HG03108 (cell line): ENCODE measurements at regions not wholly inside any gene's neighbourhood (a gene's known extent, or its start where the extent isn't known, plus 50 kb on each side); places are given as distances from the start of the nearest gene placed in this dataset.

Source experiments
- ATAC-seq: cut with Tn5 transposase; IDR thresholded peaks from one replicate; pipeline ENCODE4 v1.9.1; 2021; ENCODE audit warnings: moderate library complexity; ENCODE audit not compliant: unreplicated experiment

DNA sequence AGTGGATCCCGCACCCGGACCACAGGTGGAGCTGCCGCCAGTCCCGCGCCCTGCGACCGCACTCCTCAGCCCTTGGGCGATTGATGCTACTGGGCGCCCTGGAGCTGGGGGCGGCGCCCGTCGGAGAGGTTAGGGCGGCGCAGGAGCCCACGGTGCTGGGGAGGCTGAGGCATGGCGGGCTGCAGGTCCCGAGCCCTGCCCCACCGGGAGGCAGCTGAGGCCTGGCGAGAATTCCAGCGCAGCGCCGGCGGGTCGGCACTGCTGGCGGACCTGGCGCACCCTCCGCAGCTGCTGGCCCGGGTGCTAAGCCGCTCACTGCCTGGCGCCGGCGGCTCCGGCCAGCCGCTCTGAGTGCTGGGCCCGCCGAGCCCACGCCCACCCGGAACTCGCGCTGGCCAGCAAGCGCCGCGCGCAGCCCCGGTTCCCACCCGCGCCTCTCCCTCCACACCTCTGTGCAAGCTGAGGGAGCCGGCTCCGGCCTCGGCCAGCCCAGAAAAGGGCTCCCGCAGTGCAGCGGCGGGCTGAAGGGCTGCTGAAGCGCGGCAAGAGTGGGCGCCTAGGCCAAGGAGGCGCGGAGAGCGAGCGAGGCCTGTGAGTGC lies 1256.5 kb downstream of the STIM2 start:
- ATAC-seq = no peak

DNA sequence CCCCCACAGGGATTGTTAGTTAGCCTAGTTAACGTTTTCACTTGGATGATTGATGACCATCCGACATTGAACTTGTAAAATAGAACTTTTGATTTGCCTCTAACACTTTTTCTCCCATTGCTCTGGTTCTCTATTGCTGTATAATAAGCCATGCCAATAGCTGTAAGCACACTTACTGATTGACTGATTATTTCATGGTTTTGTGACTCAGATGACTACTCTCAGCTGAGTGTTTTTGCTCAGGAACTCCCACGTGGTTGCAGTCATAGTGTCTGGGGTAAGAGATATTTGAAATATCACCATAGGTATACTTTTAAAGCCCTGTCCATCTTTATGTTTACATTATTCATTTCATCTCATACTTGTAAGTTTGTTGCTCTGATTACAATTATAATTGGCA lies 1285.5 kb downstream of the STIM2 start:
- ATAC-seq = no peak

DNA sequence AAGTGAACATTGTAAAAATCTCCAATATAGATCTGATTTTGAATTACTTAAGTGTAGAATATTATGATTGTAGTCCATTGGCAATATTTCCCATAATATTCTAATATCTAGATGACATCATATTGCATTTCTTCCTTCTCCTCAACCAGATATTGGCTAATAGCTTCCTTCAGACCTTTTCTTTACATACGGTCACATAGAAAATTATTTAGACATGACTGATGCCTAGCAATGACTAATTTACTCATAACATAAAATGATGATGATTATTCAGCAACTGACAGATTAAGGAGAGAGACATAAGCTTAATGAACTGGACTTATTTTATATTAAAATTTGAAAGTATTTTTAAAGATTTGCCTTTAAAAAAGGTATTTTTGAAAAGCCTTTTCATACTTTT lies 1287.6 kb downstream of the STIM2 start:
- no peak for ATAC-seq

DNA sequence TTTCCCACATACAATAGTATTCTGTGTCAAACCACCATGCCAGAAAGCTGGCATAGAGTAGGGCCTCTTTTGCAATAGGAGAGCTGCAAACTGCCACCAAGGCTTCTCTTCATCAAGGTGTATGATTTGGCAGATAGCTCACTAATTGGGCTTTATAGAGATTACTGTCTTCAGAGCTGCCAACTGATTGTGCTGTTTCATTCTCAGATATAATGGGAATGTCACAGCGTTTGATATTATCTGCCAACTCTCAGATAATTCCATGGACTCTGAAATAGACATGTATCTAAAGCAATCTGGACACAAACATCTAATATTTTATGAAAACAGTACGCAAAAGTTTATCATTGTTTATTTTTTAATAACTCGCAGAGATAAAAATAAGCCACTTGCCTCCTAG lies 1289.1 kb downstream of the STIM2 start:
- ATAC-seq = no peak

DNA sequence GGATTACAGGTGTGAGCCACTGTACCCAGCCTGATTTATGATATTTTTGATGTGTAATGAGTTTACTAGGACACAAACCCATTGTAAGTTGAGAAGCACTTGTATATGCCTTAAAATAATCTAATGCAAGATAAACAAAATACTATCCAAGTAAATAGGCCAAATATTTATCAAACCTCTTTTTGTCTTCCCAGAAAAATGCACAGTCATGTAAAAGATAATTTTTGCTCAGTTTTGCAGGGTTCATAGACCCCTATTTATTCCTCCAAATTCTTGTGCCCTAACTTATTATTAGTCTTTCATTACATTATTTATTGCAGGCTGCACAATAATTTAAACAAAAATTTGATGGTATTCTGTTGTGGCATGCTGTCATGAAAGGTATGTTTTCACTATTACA lies 1290.7 kb downstream of the STIM2 start:
- ATAC-seq = no peak

DNA sequence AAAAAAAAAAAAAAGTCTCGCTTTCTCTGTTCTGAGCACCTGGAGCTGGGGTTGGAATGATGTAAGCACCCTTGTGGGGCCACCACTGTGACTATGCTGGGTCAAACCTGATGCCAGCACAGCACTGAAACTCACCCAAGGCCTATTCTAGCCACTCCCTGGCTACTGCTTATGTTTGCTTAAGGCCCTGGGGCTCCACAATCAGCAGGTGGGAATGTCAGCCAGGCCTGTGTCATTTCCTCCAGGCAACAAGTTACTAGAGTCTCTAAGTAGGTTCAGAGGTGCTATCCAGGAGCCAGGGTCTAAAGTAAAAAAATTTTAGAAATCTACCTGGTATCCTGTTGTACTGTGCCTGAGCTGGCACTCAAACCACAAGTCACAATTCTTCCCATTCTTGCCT lies 1306.8 kb downstream of the STIM2 start:
- no peak for ATAC-seq

DNA sequence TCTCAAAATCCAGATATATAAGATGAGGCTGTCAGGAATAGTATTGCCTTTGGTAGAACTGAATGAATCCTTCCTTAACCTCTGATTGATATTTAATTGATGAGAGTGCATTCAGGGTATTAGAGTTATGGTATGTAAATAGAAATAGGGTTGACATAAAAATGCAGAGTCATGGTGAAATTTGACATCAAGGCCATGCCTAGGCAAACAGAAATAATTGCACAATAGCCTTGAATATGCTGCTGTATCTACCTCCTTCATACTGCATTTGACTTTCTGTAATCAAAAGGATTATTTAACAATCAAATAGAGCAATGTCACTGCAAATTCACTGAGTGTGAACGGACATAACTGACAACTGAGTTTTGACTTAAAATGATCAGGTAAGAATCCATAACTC lies 1316.3 kb downstream of the STIM2 start:
- ATAC-seq = no peak

DNA sequence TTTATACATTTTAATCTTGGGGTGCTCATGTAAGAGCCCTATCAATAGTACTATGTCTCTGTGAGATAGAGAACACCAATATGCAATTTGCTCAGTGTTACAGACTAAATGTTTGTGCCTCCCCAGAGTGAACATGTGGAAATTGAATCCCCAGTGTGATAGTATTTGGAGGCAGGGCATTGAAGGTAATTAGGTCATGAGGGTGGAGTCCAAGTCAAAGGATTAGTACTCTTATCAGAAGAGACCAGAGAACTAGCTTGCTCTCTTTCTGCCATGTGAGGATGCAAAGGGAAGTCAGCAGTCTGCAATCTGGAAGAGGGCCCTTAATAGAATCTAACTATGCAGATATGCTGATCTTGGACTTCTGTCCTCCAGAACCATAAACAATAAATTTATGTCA lies 1317.0 kb downstream of the STIM2 start:
- ATAC-seq = no peak

DNA sequence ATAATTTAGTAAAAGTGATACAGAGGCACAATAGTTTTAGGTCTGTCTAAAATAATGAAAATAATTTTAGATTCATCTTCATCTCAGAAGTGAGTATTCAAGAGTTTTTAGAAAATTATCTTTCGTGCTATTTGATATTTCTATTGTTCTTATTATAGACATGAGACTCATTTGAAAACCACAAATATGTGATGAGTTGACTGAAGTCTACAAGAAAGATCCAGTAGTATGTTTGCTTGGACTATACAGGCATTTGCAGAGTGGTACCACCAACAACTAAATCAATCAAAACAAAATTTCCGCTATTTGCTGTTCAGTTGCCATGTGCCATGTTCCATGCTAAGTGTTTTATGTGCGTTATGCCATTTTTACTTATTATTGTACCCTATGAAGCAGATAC lies 1318.5 kb downstream of the STIM2 start:
- no peak for ATAC-seq

DNA sequence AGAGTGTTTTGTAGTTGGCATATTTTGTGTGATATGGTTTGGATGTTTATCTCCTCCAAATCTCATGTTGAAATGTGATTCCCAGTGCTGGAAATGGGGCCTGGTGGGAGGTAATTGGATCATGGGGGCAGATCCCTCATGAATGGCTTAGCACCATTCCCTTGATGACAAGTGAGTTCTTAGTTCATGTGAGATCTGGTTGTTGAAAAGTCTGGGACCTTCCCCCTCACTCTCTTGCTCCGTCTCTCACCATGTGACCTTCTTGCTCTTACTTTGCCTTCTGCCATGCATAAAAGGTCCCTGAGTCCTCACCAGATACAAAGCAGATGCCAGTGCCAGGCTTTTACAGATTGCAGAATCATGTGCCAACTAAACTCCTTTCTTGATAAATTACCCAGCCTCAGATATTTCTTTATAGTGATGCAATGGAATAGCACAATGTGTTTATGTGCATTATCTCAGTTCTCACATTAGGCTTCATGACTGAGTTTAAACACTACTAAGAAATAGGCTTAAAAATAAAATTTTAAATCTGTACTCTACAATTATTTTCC lies 1348.8 kb downstream of the STIM2 start:
- no peak for ATAC-seq

DNA sequence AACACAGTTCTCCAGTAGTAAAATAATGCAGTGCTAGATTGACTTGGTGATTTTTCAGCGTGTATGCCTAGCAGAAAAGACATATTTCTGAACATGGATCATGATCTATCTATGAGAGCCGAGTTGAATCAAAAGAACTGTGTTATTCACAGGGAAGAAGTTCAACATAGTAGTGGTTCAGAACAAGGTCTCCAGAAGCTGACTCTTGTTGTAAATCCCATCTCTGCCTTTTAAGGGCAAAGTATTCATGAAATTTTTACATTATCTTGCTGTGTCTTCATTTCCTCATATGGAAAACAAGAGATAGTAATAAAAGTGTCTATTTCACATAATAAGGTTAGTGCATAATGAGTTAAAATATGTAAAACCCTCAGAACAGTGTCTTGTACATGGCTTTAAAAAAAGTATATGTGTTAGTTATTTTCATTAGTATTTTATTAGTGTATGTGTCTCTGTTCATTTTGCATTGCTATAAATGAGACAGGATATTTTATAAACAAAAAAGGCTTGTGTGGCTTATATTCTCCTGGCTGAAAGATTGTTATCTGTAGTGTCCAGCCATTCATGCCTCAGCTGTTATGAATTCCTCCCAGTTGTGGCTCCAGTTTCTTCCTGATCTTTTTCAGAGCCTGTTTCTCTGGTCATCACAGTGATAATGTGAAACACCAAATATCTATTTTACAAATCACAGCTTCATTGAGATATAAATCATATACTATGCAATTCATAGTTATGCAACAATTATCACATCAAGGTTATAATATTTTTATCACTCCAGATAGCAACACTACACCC lies 1351.2 kb downstream of the STIM2 start:
- no peak for ATAC-seq

DNA sequence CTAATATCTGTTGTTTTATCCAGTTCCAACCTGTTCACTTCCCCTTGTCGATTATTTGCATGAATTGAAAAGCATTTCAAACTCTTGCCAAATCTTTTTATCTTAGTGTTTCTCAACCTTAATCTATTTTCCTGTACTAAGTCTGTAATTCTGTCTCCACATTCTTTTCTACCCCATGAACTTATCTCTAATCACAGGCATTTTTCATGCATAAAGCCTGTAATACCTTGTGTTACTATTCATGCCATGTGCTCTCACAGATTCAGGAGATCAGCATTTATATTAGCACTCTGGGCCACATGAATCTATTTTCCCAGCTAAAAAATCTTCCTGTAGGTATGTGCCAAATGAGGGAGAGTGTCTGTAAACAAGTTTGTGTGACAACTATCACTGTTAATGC lies 1360.9 kb downstream of the STIM2 start:
- ATAC-seq = no peak

DNA sequence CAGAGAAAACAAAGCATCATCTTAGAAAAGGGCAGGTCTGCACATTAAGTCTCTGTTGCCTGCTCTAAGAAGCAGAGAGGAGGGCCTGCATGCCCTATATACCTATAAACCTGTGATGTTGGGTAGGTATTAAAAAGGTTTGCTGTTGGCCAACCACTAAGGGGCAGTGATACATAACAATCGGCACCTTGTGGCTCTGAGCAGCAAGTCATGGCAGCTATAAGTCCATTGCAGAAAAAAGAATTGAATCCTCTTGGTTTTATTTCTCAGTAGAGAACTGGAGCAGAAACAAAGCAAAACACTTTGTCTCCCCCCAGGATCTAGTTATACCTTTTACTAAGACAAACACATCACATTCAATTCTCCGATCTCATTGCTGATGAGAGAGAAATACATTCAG lies 1364.4 kb downstream of the STIM2 start:
- ATAC-seq = no peak

DNA sequence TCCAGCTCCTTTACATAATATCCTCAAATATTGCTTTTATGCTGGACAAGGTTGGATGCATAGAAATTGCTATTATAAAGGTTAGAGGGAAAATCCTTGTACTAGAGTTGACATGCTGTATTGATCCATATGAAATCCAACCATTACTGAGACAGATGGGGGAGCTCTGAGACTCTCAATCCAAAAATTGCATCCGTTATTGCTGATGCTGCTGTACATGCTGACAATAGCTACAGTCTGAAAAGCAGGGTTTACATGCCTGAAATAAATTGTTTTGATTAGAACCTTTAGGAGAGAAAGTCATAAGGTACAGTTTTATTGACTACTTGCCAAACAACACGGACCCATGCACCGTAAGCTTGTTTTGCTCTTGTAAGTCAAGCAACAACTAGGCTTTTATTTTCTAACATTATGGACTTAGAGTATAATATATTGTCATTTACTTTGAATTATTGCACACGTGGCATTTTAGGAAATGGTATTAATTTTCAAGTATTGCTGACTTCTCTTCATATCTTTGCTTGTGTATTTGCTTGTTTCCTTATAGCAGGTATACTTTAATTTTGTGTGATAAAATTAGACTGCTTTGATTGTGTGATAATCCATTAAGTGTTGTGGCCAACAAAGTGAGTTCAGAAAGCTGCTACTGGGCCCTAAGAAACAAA lies 1365.2 kb downstream of the STIM2 start:
- no peak for ATAC-seq

DNA sequence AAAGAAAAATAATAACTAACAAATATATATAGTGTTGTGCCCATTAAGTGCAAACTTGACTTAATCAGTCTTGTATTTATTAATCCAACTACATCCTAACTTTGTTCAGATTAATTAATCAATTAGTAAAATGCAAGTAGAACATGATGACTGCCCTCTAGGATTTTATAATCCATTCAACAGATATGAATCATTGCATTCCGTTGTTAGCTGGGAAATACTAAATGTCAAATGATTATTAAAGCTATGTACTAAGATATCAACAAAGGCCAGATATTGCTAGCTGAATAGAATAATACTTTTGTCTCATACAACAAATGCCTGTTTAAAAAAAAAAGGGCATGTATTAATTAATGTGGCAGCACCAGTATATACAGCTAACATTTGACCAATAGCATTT lies 1366.3 kb downstream of the STIM2 start:
- no peak for ATAC-seq

DNA sequence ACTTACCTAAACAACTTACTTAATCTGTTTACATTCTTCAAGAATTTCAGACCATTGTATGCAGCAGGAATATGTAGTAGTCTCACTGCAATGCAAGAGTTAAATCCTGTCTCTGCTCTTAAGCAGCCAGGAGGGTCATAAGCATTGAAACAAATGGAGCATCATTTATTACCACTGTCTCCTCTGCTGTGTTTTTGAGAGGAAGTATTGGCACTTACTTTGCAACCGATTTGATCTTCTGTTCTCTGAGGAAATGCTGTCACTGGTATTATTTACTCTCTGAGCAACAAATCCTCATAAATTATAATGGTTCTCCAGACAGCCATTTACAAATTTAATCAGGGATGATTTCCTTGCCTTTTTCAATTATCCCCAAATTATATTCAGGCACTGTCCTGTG lies 1367.1 kb downstream of the STIM2 start:
- no peak for ATAC-seq

DNA sequence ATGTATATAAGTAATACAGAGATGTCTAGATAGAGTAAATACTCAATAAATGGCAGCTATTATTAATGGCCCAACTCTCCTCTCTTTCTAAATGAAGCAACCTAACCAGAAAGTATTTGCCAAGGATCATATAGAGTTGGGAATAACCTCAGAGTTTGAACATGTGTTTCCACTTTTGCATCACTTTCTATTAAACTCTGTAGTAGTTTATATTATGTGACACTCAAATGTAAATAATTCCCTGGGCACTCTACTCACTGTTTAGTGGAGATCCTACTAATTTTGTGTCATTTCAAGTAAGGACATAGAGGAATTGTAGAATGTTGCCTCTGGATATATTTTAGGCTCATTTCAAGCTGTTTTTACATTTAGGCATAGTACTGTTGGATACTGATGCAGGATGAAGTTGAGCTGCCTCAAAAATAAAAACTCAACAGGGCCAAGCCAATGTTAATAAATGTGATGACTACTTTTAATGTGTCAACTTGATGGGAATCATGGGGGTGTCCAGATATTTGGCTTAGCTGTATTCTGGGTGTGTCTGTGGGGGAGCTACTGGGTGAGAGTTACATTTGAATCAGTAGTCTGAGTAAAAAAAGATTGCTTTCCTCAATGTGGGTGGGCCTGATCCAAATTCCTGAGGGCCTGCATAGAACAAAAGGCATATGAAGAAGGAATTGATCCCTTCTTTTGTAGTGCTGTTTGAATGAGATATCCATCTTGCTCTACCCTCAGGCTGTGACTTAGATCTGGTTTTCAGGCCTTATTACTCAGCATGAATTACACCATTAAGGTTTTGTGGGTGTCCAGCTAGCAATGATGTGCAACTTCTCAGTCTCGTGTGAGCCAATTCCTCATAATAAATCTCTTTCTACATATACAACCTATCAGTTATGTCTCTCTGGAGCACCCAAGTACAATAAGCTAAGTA lies 1368.2 kb downstream of the STIM2 start:
- no peak for ATAC-seq

DNA sequence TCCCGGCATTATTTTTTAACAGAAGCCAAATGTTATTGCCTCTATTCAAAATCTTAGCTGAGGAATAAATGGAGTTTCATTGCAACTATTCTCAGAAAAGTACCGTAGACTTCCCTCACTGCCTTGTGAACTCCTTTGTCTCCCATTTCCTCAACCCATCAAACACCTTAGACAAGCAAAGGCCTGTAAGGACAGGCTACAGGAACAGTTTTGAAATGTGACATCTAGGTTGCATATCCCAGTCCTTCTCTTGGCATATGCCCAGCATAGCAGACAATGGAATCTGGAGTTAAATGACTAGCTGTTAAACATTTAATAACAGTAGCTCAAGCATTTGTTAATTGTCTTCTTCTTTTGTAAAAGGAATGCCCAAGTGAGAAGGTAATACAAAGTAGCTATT lies 1371.7 kb downstream of the STIM2 start:
- no peak for ATAC-seq

DNA sequence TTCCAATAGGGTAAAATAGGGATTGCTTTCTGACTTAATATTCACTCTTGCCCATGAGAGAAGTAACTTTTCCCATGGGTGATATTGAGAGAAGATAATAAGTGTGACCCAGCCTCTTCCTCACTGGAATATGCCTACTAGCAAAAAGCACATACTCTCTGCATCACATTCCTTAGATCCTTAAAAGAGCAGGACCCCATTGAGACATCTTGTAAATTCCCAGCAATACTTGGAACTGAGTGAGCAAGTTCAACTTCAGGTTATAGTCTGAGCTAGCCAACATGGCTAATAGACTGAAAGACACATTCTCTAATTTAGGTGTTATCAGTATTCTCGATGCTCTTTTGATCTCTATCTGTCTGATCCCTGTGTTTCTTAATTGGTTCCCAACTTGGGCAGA lies 1372.3 kb downstream of the STIM2 start:
- no peak for ATAC-seq

DNA sequence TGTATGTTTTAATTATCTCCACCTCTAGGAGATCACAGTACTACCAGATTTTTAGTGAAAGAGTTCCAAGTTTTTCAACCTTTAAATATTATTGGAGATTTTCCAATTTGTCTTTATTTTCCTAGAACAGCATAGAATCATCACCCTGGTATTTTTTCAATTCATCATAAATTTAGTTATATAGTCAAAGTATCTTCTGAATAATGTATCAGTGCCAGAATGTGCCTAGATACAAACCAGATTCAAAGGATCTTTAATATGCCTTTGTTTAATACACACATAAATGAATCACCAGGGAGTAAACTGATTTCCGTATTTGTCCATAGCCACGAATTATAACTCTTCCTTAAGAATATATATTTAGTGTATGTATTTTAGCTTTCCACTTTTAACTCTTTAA lies 1373.1 kb downstream of the STIM2 start:
- no peak for ATAC-seq

DNA sequence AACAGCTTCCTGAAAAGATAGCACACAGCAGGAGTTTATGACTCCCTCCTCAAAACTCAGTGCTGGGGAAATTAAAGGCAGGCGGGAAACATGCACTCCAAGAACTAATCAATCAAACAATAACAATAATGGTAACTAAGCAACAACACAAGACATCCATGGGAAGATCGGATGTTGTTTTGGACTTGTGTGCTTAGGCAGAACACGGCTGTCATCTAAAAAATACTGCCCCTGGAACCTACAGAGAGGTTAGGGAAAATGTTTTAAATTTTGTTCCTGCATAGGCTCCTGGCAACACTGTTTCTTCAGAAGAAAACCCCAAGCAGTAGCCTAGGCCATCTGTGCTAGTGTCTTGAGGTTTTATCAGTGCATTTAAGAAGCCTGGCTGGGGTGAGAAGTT lies 1378.2 kb downstream of the STIM2 start:
- no peak for ATAC-seq
